ENCODE measurements at regions not wholly inside any gene's neighbourhood (a gene's known extent, or its start where the extent isn't known, plus 50 kb on each side); places are given as distances from the start of the nearest gene placed in this dataset.

DNA sequence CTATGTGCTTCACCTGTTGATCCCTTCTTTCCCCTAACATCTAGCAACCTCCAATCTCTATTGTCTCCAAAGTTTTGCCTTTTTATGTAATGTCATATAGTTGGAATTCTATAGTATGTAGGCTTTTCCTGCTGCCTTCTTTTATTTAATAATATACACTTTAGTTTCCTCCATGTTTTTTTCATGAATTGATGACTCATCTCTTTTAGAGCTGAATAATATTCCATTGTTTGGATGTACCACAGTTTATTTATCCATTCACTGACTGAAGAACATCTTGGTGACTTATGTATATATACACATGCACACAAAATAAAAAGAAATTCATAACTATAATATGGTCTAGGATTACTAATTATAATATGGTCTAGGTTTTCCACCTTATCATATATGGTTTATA, 1314.2 kb downstream of the OTOL1 start:
- H3K9ac ChIP-seq (ENCODE audit: low read depth, low read length, poor library complexity, severe bottlenecking): no peak overlapping the region
- no peaks in the 10 kb centered on the region for H3K27me3 ChIP-seq (ENCODE audit: insufficient read depth, low read length, poor library complexity, severe bottlenecking)
- H3K4me2 ChIP-seq (ENCODE audit: low read depth, low read length, poor library complexity, severe bottlenecking): no peak overlapping the region
- no peaks in the 10 kb centered on the region for H3F3A ChIP-seq (ENCODE audit: low read depth)
- no peak overlapping the region for H2AFZ ChIP-seq (ENCODE audit: low read length)
- no peaks in the 10 kb centered on the region for H3K4me1 ChIP-seq (ENCODE audit: insufficient read depth, low read length, poor library complexity, severe bottlenecking)
- no peaks in the 10 kb centered on the region for H3K36me3 ChIP-seq (ENCODE audit: insufficient read depth, low read length)
- no peak overlapping the region for H3K4me3 ChIP-seq (ENCODE audit: low read length, poor library complexity, severe bottlenecking)
- H3K79me2 ChIP-seq (ENCODE audit: insufficient read depth, low read length): no peaks in the 10 kb centered on the region
- H3K9me2 ChIP-seq (replicated peaks; ENCODE audit: low read depth, low read length): no peaks in the 10 kb centered on the region
- H3K9me3 ChIP-seq (ENCODE audit: insufficient read depth, low read depth, low read length): no peaks in the 10 kb centered on the region
- no peaks in the 10 kb centered on the region for H4K20me1 ChIP-seq (ENCODE audit: insufficient read depth, low read length, poor library complexity, severe bottlenecking)
- TF ChIP-seq EZH2phosphoT487 (IDR thresholded peaks at IDR 0.05; ENCODE audit: borderline replicate concordance) (no peak), CTCF (conservative IDR thresholded peaks at IDR 0.05; ENCODE audit: low read length) (no peak)

- no peak overlapping the region for H3K4me2 ChIP-seq (ENCODE audit: low read depth, low read length, poor library complexity, severe bottlenecking)
- no peaks in the 10 kb centered on the region for H3K9me3 ChIP-seq (ENCODE audit: insufficient read depth, low read depth, low read length)
- H3K9ac ChIP-seq (ENCODE audit: low read depth, low read length, poor library complexity, severe bottlenecking): no peak overlapping the region
- TF ChIP-seq CTCF (conservative IDR thresholded peaks at IDR 0.05; ENCODE audit: low read length) (no peak), EZH2phosphoT487 (IDR thresholded peaks at IDR 0.05; ENCODE audit: borderline replicate concordance) (no peak)
- no peaks in the 10 kb centered on the region for H3K9me2 ChIP-seq (replicated peaks; ENCODE audit: low read depth, low read length)
- no peaks in the 10 kb centered on the region for H3K36me3 ChIP-seq (ENCODE audit: insufficient read depth, low read length)
- H4K20me1 ChIP-seq (ENCODE audit: insufficient read depth, low read length, poor library complexity, severe bottlenecking): no peaks in the 10 kb centered on the region
- H2AFZ ChIP-seq (ENCODE audit: low read length): no peak overlapping the region
- H3K4me3 ChIP-seq (ENCODE audit: low read length, poor library complexity, severe bottlenecking): no peak overlapping the region
- no peaks in the 10 kb centered on the region for H3K4me1 ChIP-seq (ENCODE audit: insufficient read depth, low read length, poor library complexity, severe bottlenecking)
- H3K27me3 ChIP-seq (ENCODE audit: insufficient read depth, low read length, poor library complexity, severe bottlenecking): no peaks in the 10 kb centered on the region
- H3F3A ChIP-seq (ENCODE audit: low read depth): no peaks in the 10 kb centered on the region
- H3K79me2 ChIP-seq (ENCODE audit: insufficient read depth, low read length): no peaks in the 10 kb centered on the region
Measured at GRCh38 chr3:162842549-162843216, 1346.1 kb downstream of the OTOL1 start.

DNA sequence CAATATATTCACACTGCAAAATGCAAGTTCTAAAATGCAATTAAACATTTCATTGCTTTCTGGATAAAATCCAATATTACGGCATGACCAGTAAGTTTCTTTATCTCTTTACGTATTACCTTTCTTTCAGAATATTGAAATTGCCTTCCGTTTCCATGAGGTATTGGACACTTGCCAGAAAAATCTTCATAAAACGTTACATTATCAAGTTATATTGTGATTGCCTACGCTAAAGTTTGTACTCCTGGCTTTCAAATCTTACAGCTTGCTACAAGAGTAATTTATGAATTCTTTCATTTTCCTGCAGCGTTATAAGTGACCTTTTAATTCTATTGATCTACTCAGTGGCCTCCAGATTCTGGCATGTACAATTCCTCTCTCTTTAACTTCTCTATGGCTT, 1349.3 kb downstream of the OTOL1 start:
- Histone ChIP-seq H3F3A (ENCODE audit: low read depth) (no peaks in the 10 kb centered on the region), H3K9me3 (ENCODE audit: insufficient read depth, low read depth, low read length) (no peaks in the 10 kb centered on the region), H2AFZ (ENCODE audit: low read length) (no peak overlapping the region)

More for the DNA sequence above, 1349.3 kb downstream of the OTOL1 start:
- Histone ChIP-seq H3K36me3 (ENCODE audit: insufficient read depth, low read length) (no peaks in the 10 kb centered on the region), H3K9ac (ENCODE audit: low read depth, low read length, poor library complexity, severe bottlenecking) (no peak overlapping the region), H3K4me3 (ENCODE audit: low read length, poor library complexity, severe bottlenecking) (no peak overlapping the region), H3K4me1 (ENCODE audit: insufficient read depth, low read length, poor library complexity, severe bottlenecking) (no peaks in the 10 kb centered on the region), H3K27me3 (ENCODE audit: insufficient read depth, low read length, poor library complexity, severe bottlenecking) (no peaks in the 10 kb centered on the region), H4K20me1 (ENCODE audit: insufficient read depth, low read length, poor library complexity, severe bottlenecking) (no peaks in the 10 kb centered on the region), H3K79me2 (ENCODE audit: insufficient read depth, low read length) (no peaks in the 10 kb centered on the region), H3K4me2 (ENCODE audit: low read depth, low read length, poor library complexity, severe bottlenecking) (no peak overlapping the region), H3K9me2 (replicated peaks; ENCODE audit: low read depth, low read length) (no peaks in the 10 kb centered on the region)
- TF ChIP-seq CTCF (conservative IDR thresholded peaks at IDR 0.05; ENCODE audit: low read length): no peak
- TF ChIP-seq EZH2phosphoT487 (IDR thresholded peaks at IDR 0.05; ENCODE audit: borderline replicate concordance): no peak

Measured in Loucy (cell line).